Brain microvascular endothelial cell (primary cell): ENCODE measurements at regions not wholly inside any gene's neighbourhood (a gene's known extent, or its start where the extent isn't known, plus 50 kb on each side); places are given as distances from the start of the nearest gene placed in this dataset.

Experiments
- DNase-seq: peaks from one replicate; pipeline ENCODE4 v3.0.0-alpha.2; 2020
- H3K27ac ChIP-seq: fragments of 250-450 bp; sonication (Bioruptor Pico); 2 replicates; pipeline ENCODE4 v1.5.1; 2020; ENCODE audit warnings: mild to moderate bottlenecking, moderate library complexity
- H3K27me3 ChIP-seq: fragments of 250-450 bp; sonication (Bioruptor Pico); replicated peaks from 2 replicates; pipeline ENCODE4 v1.5.1; 2020; ENCODE audit warnings: mild to moderate bottlenecking
- H3K36me3 ChIP-seq: fragments of 250-450 bp; sonication (Bioruptor Pico); replicated peaks from 2 replicates; pipeline ENCODE4 v1.5.1; 2020; ENCODE audit warnings: mild to moderate bottlenecking
- H3K4me3 ChIP-seq: 2 replicates; pipeline ENCODE4 v1.5.1; 2011; ENCODE audit warnings: low read depth, mild to moderate bottlenecking, control low read depth, low read length, moderate library complexity
- in situ Hi-C: cut with HindIII; loops from 2 replicates; pipeline ENCODE4 v1.10.0; 2017; ENCODE audit warnings: low sequenced_read_pairs, low pct_ligation_motif_present
- TF ChIP-seq, protein P1 (sequence below): IDR thresholded peaks from 2 replicates; pipeline ENCODE4 v1.5.1; 2011; ENCODE audit warnings: low read depth, mild to moderate bottlenecking, moderate library complexity, low read length, control low read depth, inconsistent platforms; ENCODE audit errors: missing control alignments

- Histone ChIP-seq H3K27ac (no peak overlapping the region), H3K36me3 (no peaks in the 10 kb centered on the region), H3K4me3 (no peak overlapping the region), H3K27me3 (no peaks in the 10 kb centered on the region)
- DNase-seq, result no peak
- TF ChIP-seq, protein P1, sequence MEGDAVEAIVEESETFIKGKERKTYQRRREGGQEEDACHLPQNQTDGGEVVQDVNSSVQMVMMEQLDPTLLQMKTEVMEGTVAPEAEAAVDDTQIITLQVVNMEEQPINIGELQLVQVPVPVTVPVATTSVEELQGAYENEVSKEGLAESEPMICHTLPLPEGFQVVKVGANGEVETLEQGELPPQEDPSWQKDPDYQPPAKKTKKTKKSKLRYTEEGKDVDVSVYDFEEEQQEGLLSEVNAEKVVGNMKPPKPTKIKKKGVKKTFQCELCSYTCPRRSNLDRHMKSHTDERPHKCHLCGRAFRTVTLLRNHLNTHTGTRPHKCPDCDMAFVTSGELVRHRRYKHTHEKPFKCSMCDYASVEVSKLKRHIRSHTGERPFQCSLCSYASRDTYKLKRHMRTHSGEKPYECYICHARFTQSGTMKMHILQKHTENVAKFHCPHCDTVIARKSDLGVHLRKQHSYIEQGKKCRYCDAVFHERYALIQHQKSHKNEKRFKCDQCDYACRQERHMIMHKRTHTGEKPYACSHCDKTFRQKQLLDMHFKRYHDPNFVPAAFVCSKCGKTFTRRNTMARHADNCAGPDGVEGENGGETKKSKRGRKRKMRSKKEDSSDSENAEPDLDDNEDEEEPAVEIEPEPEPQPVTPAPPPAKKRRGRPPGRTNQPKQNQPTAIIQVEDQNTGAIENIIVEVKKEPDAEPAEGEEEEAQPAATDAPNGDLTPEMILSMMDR, result no peak
- in situ Hi-C loops, result no loop called here
These were observed 138.1 kb downstream of the SHANK2 start for GRCh38 chr11:71114124-71114851.

- DNase-seq, result no peak
- TF ChIP-seq, protein P1, result no peak
- H3K27me3 ChIP-seq, result no peaks in the 10 kb centered on the region
- H3K36me3 ChIP-seq, result no peaks in the 10 kb centered on the region
- in situ Hi-C loops, result no loop called here
- no peak overlapping the region for H3K27ac ChIP-seq
- H3K4me3 ChIP-seq, result no peak overlapping the region
These were observed 139.4 kb downstream of the SHANK2 start for GRCh38 chr11:71112990-71113389.

GRCh38 chr11:71112454-71112853 lies 139.9 kb downstream of the SHANK2 start:
- TF ChIP-seq, protein P1, result no peak

GRCh38 chr11:71109586-71109985 lies 142.8 kb downstream of the SHANK2 start:
- Histone ChIP-seq H3K27me3 (no peaks in the 10 kb centered on the region), H3K4me3 (no peak overlapping the region), H3K36me3 (no peaks in the 10 kb centered on the region), H3K27ac (no peak overlapping the region)
- TF ChIP-seq, protein P1, result no peak
- in situ Hi-C loops, result no loop called here
- no peak for DNase-seq

More at GRCh38 chr11:71112454-71112853, 139.9 kb downstream of the SHANK2 start:
- Histone ChIP-seq H3K27me3 (no peaks in the 10 kb centered on the region), H3K36me3 (no peaks in the 10 kb centered on the region), H3K4me3 (no peak overlapping the region), H3K27ac (no peak overlapping the region)
- in situ Hi-C loops, result no loop called here
- DNase-seq, result no peak

DNA sequence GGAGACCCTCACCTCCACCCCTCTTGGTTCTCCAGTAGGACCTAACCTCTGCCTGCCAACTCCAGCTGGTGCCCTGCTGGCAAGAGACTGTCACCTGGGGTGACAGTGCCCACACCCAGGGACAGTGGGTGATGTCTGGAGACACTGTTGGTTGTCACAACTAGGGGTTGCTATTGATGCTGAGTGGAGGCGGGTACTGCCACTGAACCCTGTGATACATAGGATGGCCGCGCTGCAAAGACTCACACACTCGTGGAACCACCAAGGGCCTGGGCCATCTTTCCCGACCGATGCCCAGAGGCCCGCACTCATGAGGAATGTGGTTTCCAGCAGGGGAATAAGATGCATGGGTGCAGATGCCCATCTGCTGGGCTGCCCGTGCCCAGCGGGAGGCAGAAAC lies 143.2 kb downstream of the SHANK2 start:
- Histone ChIP-seq H3K4me3 (no peak overlapping the region), H3K27me3 (no peaks in the 10 kb centered on the region), H3K27ac (no peak overlapping the region), H3K36me3 (no peaks in the 10 kb centered on the region)
- no peak for DNase-seq
- TF ChIP-seq, protein P1, result no peak
- in situ Hi-C loops, result no loop called here
